Fibroblast of pulmonary artery (primary cell): ENCODE measurements at regions not wholly inside any gene's neighbourhood (a gene's known extent, or its start where the extent isn't known, plus 50 kb on each side); places are given as distances from the start of the nearest gene placed in this dataset.

Experiments
- DNase-seq: peaks from one replicate; pipeline ENCODE4 v3.0.0-alpha.2; 2010; ENCODE audit warnings: low read depth
- H3K4me3 ChIP-seq: replicated peaks from 2 replicates; pipeline ENCODE4 v1.5.1; 2011; ENCODE audit warnings: low read depth, mild to moderate bottlenecking, control low read depth, low read length, moderate library complexity
- CTCF ChIP-seq: IDR thresholded peaks from 2 replicates; pipeline ENCODE4 v1.5.1; 2011; ENCODE audit warnings: mild to moderate bottlenecking, control low read depth, low read length, inconsistent platforms; ENCODE audit errors: missing control alignments

- DNase-seq = no peak
- no peak overlapping the region for H3K4me3 ChIP-seq
- no peak for TF ChIP-seq CTCF
Observed at GRCh38 chr5:68463606-68464005, 248.1 kb downstream of the PIK3R1 start.

- peak; percentile 44 for DNase-seq
- TF ChIP-seq CTCF = no peak
- no peak overlapping the region for H3K4me3 ChIP-seq
Observed at GRCh38 chr5:68464424-68464823, 248.9 kb downstream of the PIK3R1 start.

GRCh38 chr5:68465133-68465532 is 249.6 kb downstream of the PIK3R1 start:
- no peak for TF ChIP-seq CTCF
- H3K4me3 ChIP-seq = no peak overlapping the region
- DNase-seq = no peak

GRCh38 chr5:68465934-68466551 is 250.5 kb downstream of the PIK3R1 start:
- TF ChIP-seq CTCF = no peak
- no peak overlapping the region for H3K4me3 ChIP-seq
- DNase-seq = no peak

GRCh38 chr5:68467208-68467607 is 251.7 kb downstream of the PIK3R1 start:
- H3K4me3 ChIP-seq = no peak overlapping the region
- no peak for DNase-seq
- TF ChIP-seq CTCF = no peak

- DNase-seq = no peak
- no peak for TF ChIP-seq CTCF
- H3K4me3 ChIP-seq = no peak overlapping the region
Observed at GRCh38 chr5:68467794-68468193, 252.2 kb downstream of the PIK3R1 start.

GRCh38 chr5:68468322-68468721 is 252.8 kb downstream of the PIK3R1 start:
- no peak for DNase-seq
- TF ChIP-seq CTCF = no peak
- no peak overlapping the region for H3K4me3 ChIP-seq
